ENCODE measurements at regions not wholly inside any gene's neighbourhood (a gene's known extent, or its start where the extent isn't known, plus 50 kb on each side); places are given as distances from the start of the nearest gene placed in this dataset.
"Not testable (repeated sequence)": the region's sequence is repeated elsewhere in the genome, so short reads cannot be mapped to it uniquely, and the experiment has no call there.

DNA sequence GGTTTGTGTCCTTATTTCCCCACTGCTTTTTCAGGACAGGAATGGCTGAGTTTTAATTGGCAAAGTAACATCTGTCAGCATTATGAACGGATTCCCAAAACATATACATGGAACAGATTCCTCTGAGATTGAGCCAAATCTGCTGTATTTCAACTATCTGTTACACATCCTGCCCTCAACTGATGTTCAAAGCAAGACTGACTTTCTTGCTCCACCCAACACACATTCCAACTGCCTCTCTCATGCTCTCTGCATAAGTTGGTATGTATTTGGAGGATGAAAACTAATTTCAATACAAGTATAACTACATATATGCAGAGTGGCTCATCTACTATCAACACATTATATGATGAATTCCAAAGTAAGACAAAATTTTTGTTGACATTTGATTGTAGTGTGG, 342.2 kb downstream of the GATA3 start:
- DNase-seq: no peak

DNA sequence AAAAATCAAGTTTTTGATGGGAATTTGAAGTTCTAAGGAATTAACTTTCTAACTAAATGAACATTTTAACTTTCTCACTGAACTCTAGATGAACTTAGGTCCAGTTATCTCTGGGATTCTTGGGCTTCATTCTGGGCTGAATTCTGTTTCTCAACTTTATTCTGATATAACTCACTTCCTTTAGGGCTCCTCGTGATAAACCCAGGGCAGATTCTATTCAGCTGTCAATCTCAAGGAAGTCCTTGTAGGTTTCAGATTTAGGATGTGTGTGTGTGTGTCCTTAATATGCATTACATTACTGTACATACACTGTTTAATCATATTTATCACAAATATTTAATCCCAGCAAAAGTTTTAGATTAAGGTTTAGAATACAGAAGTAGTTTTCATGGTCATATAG, 344.3 kb downstream of the GATA3 start:
- no peak for DNase-seq

DNA sequence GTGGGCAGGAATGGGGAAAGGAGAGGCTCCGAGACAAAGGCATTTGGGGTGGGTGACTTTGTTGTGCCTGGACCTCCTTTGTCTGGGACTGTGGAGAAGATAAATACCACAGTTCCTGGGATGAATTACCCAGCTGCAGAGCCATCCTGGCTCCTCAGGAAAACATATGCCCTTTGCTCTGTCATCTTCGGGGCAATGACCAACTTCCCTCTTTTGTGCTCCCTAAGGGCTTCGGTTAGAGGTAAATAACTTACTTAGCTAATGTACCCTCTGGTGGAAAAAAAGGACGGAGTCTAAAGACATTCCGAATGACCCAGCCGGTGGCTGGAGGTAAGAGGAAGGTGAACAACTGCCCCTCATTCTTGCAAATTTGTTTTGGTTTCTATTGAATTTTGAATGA, 345.7 kb downstream of the GATA3 start:
- no peak for DNase-seq

DNA sequence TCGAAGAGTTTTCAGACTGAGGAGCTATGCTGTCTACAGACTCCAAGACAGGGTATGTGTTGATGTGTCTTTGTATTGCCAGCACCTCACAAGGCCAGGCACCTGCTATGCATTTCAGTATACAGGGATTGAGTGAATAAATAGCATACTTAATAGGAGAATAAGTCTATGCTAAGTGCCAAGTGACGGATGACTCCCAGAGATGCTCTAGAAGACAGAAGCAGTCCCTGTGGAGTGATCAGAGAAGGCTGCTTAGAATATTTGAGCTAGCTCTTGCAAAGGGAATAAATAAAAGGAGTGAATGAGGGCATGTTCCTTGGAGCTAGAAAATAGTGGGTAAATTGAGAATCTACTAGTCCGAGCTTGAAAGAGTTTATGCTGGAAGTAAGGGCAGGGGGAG, 346.4 kb downstream of the GATA3 start:
- no peak for DNase-seq

DNA sequence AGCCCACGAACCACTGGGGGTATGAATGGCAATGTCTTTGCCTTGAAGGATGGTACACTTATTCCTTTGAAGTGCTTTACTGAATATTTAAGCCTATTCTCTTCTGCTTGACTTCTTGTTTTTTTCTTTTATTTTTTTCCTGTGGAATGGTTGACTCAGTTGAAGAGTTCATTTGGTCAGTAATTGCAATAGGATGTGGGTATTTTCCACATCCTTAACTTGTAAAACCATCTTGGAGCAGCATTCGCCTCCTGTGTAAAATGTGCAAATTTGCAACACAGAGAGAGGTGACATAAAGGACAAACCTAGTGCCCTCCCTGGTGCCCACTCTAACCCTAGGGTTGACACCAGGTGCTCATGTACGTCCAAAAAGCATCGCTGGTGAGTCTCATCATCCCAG, 347.0 kb downstream of the GATA3 start:
- no peak for DNase-seq

DNA sequence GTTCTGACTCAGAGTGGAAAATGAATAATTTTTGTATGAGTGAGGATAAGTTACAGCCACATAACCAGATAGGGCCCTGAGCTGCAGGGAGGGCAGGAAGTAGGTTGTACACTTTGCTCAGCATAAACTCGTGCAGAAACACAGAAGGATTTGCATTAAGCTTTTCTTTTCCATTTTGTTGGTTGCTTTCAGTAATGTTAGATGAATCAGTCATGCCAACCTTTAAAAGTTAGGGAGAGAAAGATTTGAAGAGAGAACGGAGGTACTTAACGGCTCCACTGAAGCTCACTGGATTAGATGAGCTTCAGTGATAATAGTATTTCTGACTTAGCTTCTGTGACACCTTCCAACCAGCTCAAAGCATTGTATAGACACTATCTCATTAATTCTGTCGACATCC, 348.1 kb downstream of the GATA3 start:
- DNase-seq: no peak

DNA sequence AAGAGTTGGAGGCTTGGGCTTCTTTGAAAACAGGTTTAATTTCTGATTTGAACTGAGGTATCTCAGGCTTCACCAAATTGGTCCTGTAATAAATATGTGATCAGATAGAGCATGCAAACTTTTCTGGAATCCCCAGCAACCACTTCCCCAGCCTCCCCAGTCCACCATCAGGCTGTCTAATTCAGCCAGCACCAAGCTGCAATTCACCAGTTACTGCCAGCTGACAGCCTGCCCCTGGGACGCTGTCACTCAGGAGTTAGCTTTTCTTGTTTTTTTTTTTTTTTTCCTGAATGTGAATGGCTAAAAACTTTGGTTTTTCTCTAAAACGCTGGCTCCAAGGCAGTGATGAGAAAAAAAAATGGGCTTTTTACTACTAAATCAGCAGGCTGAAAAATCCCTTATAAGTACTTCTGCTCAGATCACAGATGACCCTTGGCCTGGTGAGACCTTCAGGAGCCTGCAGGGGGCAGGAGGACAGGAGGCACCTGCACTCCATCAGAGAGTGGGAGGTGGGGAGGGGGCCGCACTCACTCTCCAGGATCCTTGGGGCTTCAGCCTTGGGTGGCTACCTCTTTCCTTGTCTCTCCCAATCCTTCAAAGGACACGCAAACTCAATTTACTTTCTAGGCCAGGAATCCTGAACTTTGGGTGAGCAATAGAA, 349.4 kb downstream of the GATA3 start:
- no peak for DNase-seq

DNA sequence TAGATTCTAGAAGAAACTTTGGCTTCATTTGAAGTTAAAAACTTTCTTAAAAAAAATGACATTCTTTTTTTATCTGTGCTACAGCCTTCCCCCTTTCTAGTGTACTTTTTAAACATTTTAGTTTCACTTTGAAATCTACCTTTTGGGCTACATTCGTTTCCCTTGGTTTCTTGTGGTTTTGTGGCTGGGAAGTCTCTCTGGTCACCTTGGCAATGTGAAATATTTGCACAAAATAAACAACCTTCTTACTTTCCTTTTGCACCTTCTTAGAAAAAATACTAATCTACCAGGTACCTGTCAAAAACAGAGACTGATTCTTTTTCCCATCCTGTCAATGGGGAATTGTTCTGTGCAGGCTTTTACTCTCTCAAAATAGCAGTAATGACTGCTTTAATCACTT, 350.2 kb downstream of the GATA3 start:
- DNase-seq: no peak

DNA sequence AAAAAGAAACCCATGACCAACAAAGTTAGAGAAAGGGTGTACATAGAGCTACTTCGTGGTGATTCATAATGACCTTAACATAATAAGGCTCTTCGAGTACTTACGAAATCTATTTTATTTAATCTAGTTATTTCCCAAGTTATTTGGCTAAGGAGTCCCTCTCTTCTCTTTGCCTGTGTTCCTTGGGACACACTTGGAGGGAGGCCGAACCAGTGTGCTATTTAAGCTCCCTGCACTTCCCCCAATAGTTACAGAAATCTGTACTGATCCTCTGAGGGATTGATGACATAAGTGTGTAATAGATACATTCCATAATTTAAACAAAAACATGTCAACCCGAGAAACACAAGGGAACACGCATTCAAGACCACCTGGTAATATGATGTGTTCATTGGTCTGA, 351.1 kb downstream of the GATA3 start:
- no peak for DNase-seq

DNA sequence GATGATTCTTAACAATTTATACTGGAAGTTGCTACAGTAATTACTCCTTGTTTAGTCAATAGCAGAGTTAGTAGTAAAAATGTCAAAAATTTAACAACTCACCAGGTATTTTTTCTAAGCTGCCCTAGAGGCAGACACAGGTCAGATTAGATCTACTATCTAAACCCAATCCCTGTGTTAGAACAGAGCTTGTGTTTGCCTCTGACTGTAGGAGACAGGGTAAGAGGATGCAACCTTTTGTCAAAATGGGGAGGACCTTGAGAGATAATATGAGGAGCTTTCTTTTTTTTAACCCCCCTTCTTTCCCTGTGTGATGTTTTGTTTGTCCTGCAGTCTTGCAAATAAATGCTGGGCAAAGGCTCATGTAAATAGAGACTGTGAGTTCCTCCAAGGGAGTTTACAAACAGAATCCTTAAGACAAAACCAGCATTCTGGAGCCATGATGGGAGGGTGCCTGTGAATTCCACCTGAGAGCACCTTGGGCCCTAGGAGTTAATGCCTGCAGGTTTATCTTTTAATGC, 353.1 kb downstream of the GATA3 start:
- no peak for DNase-seq

DNA sequence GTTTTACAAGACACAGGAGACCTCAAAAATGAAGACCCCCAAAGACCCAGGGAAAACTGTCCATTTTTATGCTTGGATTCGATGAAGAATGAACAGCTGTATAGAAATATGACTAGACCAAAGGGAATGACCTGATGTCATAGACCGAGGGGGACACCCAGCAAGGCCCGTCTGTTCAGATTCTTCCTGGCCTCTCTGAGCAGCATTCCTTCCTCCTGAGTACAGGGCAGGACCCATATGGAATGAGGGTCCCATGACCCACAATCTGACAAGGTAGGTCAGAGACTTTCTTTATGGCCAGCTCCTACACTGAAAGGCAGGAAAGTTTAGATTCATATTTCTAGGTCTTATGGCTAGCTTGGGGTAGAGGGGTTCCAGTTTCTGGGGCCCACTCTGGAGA, 356.0 kb downstream of the GATA3 start:
- no peak for DNase-seq

DNA sequence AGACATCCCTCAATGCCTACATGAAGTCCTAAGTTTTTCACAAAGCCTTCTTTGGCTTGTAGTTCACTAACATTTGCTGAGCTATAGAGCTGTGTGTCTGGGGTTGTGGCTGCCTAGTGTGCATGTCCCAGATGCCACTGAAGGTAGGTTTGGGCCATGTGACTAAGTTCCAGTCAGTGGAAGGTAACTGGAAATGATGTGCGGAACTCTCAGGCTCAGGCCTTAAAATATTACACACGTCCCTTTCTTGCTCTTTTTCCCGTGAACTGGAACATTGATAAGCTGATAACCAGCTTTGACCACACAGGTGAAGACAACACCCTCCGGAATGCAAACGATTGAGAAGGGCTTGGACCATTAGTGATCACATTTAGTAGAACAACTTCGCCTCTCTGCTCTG, 358.1 kb downstream of the GATA3 start:
- DNase-seq: no peak

DNA sequence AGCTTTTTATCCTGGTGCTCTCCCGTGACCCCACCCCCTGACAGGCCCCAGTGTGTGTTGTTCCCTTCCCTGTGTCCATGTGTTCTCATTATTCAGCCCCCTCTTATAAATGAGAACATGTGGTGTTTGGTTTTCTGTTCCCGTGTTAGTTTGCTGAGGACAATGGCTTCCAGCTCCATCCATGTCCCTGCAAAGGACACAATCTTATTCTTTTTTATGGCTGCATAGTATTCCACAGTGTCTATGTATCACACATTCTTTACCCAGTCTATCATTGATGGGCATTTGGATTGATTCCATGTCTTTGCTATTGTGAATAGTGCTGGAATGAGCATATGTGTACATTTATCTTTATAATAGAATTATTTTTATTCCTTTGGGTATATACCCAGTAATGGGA, 360.5 kb downstream of the GATA3 start:
- DNase-seq: not testable (repeated sequence)

DNA sequence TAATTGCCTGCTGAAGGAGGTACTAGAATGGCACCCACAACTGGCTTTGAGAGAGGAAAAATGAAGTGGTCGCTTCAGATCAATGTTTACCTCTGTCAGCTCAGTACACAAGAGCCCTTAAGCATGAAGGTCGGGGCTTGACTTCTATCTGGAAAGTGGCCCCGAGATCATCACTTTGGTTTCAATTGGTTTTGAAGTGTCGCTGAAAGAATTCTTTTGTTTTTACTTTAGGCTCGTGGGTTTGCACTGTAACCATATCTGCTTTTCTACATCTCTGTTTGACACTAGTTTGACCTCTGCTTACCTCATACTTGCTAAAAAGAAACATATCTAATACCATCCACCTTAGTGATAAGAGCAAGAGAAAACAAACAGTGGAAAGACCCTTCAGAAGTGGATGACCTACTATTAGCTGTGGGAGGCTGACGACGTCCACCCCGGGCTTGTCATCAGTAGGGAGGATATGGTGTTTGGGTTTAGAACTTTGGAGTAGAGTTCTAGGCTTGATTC, 361.8 kb downstream of the GATA3 start:
- no peak for DNase-seq

DNA sequence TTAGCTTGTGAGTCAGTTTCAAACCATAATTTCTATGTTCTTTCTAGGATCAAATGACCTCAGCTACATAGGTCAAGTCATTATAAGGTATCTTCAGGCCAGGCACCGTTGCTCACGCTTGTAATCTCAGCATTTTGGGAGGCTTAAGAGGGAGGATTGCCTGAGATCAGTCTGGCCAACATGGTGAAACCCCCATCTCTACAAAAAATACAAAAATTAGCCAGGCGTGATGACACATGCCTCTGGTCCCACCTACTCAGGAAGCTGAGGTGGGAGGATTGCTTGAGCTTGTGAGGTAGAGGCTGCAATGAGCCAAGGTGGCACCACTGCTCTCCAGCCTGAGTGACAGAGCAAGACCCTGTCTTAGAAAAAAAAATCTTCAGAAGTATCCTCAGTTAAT, 362.3 kb downstream of the GATA3 start:
- no peak for DNase-seq

DNA sequence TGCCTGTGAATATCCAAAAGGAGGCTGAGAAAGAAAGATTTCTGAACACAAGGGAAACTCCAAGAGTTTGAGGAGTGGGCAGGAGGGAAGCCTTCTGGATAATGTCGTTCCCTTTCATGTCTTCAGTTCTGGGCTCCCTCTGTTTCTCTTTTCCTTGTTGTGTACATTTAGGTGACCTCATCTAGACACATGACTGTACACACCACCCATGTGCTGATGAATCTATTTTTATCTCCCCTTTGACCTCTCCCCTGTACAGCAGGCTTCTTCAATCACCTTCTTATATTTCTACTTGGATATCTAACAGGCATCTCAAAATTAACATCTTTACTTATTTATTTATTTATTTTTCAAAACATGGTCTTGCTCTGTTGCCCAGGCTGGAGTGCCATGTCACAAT, 363.1 kb downstream of the GATA3 start:
- DNase-seq: no peak

DNA sequence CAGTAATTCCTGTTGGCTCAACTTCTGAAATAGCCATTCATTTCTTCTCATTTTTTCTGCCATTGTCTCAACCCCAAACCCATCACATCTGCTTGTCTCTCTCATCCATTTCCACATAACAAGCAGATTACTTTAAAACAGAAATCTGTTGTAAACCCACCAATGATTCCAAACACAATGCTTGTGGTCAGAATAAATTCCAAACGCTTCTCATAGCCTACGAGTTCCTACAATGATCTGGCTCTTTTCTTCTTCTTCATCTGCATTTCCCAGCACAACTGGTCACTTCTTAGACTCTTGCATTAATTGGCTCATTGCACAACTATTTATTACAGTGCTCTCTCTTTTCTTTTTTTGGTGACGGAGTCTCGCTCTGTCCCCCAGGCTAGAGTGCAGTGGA, 364.1 kb downstream of the GATA3 start:
- no peak for DNase-seq

DNA sequence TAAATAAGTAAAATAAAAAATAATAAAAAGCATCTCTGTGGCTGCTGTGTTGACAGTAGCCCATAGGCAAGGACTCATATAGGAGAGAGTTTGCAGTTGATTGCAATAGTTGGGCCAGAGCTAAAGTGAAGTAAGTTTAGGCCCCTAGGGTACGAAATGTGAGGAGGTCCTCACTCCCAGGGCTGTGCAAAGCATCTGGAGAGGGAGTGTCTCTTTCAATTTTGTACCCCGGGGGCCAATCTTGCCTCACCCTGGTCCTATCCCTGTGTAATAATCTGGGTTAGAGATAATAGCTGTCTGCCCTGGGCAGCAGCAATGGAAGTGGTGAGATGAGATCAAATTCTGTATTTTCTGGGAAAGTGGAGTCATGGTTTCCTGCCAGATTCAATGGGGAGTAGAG, 365.7 kb downstream of the GATA3 start:
- DNase-seq: no peak

DNA sequence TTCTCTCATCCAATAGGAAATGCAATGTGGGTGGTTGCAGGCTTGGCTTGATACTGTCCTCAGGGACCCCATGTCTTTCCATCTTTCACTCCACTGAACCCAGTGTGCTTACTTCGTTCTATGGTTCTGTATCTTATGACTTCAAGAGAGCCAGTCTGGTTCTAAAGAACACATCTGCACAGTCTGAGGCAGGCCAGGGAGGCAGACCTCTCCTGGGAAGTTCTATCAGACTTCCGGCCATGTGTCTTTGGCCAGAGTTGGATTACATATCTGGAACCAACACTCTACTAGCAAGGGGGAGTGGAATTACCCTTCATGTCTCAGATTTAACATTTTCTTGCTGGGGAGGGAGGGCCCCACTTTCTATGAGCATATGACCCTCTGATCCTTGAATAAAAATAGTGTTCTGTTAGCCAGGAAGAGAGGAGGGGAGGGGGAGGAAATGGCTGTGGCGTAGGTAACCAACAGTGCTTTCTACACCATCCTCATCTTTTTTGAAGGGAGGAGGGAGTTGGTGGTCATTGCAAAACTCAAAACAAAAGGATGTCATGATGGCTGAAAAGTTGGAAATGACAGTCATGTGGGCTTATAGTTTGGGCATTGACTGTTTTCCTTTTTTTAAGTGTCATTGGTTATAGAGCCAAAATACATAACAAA, 370.2 kb downstream of the GATA3 start:
- DNase-seq: no peak

DNA sequence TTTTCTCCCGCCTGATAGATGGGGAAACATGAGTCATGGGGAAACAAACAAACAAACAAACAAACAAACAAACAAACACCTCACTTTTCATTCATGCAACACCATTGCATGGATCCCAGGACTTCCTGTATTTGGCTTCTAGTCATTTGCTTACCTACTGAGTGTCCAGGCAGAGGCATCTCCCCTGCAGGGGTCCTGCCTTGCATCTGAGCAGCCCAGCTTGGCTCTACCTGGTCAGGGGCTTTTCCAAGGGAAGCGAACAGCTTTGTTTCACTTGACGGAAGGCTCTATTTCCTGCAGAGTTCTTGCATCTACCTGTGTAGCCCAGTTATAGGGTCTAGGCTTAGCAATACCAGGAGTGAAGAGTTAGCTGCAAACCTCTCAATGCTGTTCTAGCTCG, 374.2 kb downstream of the GATA3 start:
- no peak for DNase-seq

DNA sequence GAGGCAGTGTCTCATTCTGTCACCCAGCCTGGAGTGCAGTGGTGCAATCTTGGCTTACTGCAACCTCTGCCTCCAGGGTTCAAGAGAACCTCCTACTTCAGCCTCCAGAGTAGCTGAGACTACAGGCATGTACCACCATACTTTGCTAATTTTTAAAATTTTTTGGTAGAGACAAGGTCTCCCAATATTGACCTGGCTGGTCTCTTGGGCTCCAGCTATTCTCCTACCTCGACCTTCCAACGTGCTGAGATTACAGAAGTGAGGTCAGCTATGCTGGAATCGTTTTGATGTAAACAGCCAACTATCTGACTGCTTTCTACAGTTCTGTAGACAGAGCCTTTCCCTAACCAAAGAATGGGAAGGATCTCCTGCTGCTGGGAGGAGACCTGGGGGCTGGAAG, 375.8 kb downstream of the GATA3 start:
- no peak for DNase-seq

DNA sequence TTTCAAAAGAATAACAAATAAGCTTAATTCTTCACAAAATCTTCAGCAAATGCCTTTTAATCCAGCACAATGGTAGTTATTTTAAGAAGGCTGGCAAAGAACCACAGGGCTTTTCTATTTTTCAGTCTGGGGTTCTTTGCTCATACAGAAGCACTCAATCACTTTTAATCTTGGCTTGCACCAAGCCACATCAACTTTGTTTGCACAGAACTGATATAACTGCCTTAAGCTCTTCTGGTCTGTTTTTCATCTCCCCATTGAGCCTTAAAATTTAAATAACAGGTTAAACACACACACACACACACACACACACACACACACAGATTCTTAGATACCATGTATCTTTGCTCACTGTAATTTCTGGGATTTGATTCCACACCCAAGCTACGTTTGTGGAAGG, 377.0 kb downstream of the GATA3 start:
- DNase-seq: no peak

DNA sequence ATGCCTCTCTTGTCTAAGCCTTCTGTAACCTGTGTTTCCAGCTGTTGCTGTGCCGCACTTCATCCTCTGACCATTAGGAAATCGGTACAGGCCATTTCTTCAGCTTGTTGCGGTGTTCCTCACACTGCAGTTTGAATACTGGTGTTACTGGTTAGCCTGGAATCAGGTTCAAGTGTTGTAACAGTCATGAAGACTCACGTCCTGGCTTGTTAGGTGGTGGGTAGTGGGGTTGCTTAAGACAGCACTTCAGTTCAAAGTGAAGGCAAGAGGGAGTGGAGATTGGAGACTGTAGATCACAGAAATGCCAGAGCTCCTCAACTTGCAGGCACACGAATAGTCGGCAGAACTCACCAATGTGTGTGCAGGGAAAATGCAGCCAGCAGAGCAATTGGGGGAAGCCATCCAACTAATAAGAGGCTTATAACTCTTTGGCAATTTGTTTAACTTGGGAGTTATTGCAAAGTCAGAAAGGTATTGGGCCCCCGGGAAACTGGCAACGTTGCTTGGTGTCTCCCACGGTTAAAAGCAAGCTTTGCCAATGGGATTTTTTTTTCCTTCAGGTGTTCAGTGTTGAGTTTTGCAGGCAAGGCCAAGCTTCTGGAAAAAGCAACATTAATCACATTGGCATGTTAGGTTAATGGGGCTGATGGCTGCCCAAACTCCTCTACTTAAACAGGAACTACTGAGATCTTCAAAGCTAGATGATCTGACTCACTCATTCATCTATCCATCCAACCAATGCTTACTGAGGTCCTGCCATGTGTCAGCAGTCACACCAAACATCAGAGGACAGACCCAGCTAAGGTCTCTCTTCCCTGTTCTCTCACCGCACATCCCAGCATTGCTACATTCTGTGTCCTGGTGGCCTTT, 380.9 kb downstream of the GATA3 start:
- no peak for DNase-seq

DNA sequence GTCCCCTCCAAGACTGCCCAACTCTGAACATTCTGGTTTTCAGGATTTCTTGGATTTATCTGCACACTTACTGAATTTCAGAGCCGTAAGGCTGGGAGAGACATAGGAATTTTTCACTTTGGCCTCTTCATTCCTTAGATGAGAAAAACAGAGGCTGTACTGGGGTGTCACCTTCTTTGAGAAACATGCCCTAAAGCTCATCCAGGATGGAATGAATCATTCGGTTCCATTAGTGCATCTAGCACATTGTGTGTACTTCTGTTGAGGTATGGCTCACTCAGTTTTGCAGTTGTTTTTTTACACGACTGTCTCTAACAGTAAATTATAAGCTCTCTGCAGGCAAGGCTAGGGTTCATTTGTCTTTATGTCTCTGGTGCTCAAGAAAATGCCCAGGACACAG, 383.4 kb downstream of the GATA3 start:
- DNase-seq: no peak
